Nephron (organoid): ENCODE measurements at regions not wholly inside any gene's neighbourhood (a gene's known extent, or its start where the extent isn't known, plus 50 kb on each side); places are given as distances from the start of the nearest gene placed in this dataset.
A peak's percentile ranks its signal among the peaks of the same experiment; 100 is the strongest.

Source experiments
- H3K27ac Mint-ChIP-seq, 3 experiments: 2 replicates each; pipeline ENCODE4 v1.8.0; 2020; ENCODE audit warnings: mixed read lengths in 3 of 3, mild to moderate bottlenecking in 2 of 3, moderate library complexity in 1 of 3
- H3K27me3 Mint-ChIP-seq: 2 replicates; pipeline ENCODE4 v1.8.0; 2021; ENCODE audit warnings: low read depth, mild to moderate bottlenecking, moderate library complexity, mixed read lengths
- H3K36me3 Mint-ChIP-seq: 2 replicates; pipeline ENCODE4 v1.8.0; 2020; ENCODE audit warnings: low read depth, mixed read lengths
- H3K4me1 Mint-ChIP-seq: 2 replicates; pipeline ENCODE4 v1.8.0; 2020; ENCODE audit warnings: mixed read lengths
- H3K4me3 Mint-ChIP-seq, 3 experiments: 2 replicates each; pipeline ENCODE4 v1.8.0; 2020; ENCODE audit warnings: mild to moderate bottlenecking in 3 of 3, mixed read lengths in 3 of 3, moderate library complexity in 2 of 3
- H3K9me3 Mint-ChIP-seq: 2 replicates; pipeline ENCODE4 v1.8.0; 2020; ENCODE audit warnings: mixed read lengths
- TF ChIP-seq, protein P1 (sequence below), 3 experiments: fragments of 200-600 bp; sonication (generic); IDR thresholded peaks; one replicate each; pipeline ENCODE4 v1.5.0; 2021; ENCODE audit warnings: antibody characterized with exemption in 3 of 3; ENCODE audit not compliant: unreplicated experiment in 3 of 3

DNA sequence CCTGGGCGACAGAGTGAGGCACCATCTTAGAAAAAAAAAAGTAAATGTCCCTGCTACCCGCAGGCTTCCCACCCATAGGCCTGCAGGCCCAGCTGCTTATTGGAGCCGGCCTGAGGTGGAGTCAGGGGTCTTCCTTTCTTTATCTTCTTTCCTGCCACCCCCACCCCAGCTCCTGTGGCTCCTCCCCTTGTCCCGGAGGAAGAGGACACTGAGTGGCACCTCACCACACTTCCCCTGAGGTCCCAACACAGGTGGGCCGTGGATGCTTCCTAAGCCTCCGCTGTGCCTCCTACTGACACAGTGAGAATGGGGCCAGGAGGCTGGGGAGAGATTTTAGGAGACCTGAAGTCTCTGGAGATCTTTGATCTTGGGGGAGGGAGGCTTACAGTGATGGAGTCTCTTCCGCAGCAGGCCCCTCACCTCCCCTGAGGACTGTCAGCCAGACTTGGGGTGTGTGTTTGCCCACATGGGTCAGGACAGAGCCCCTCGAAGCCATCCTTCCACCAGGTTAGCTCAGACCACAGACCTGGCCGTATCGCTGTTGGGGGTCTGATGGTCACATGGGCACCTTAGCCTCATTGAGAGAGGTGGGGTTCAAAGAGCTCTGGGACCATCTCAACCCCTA lies 135.4 kb upstream of the IER5L start:
- Mint-ChIP-seq H3K4me3 (no peak overlapping the region), H3K27ac (peak overlapping the region in 2 of 3 experiments; percentile 92 to 95)
- TF ChIP-seq, protein P1, sequence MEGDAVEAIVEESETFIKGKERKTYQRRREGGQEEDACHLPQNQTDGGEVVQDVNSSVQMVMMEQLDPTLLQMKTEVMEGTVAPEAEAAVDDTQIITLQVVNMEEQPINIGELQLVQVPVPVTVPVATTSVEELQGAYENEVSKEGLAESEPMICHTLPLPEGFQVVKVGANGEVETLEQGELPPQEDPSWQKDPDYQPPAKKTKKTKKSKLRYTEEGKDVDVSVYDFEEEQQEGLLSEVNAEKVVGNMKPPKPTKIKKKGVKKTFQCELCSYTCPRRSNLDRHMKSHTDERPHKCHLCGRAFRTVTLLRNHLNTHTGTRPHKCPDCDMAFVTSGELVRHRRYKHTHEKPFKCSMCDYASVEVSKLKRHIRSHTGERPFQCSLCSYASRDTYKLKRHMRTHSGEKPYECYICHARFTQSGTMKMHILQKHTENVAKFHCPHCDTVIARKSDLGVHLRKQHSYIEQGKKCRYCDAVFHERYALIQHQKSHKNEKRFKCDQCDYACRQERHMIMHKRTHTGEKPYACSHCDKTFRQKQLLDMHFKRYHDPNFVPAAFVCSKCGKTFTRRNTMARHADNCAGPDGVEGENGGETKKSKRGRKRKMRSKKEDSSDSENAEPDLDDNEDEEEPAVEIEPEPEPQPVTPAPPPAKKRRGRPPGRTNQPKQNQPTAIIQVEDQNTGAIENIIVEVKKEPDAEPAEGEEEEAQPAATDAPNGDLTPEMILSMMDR (IDR thresholded peaks at IDR 0.05; ENCODE audit: unreplicated experiment in 3 of 3): no peak

DNA sequence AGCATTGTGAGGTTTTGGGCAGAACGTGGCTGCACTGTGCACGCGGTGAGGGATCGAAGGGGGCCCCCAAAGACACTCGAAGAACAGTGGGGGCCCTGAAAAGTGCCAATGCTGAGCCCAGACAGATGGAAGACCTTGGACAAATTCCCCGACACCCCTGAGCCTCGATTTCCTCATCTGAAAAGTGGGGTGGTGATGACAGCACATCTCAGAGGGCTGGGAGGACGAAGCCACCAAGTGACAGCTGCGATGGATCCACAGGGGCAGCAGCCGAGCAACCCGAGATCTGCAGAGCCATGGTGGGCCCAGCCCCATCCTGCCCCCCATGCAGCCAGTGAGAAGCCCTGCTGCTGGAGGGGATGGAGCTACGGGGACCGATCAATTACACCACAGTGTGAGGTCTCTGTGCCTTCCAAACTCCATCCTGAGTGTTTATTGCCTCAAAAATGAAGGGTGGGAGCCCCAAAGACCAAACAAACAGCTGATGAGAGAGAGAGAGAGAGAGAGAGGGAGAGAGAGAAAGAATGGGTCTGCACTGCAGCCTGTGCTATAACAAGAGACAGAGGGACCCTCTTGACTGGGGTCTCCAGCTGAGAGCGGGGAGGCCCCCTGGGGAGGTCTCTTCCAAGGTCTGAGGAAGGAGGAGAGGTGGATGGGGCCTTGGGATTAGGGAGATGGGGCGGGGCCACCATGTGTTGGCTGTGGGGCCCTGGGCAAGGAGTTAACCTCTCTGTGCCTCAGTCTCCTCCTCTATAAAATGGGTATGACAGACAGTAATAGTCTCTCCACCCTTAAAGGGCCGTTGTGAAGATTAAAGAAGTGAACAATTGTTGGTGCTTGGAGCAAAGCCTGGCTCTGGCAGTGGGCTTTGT lies 134.4 kb upstream of the IER5L start:
- Mint-ChIP-seq H3K27me3 (peaks cover 11% of the 10 kb centered on the region), H3K27ac (peak overlapping the region in 1 of 3 experiments; percentile 53), H3K4me1 (peaks cover 38% of the 10 kb centered on the region), H3K9me3 (peaks cover 3% of the 10 kb centered on the region), H3K4me3 (no peak overlapping the region), H3K36me3 (no peaks in the 10 kb centered on the region)
- TF ChIP-seq, protein P1 (IDR thresholded peaks at IDR 0.05; ENCODE audit: unreplicated experiment in 3 of 3): no peak

More for the DNA sequence above, 135.4 kb upstream of the IER5L start:
- Mint-ChIP-seq H3K27me3 (peaks cover 11% of the 10 kb centered on the region), H3K36me3 (no peaks in the 10 kb centered on the region), H3K4me1 (peaks cover 48% of the 10 kb centered on the region), H3K9me3 (peaks cover 3% of the 10 kb centered on the region)

DNA sequence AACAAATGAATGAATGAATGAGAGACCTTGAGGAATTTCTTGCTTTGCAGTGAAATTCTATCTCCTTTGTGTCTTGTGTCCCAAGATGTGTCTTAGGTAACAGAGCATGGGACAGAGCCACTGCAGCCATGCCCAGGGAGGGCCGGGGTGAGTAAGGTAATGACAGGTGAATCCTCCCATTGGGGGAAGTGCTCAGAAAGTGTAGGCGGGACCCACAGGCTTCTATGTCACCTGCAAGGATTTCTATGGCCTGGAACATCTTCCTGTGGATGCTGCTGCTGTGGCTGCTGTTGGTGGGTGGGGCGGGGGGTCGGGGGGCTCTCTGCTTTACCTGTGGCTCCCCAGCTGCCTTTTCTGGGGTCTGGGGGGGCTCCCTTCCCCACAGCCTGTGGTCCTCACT lies 133.6 kb upstream of the IER5L start:
- peaks cover 3% of the 10 kb centered on the region for H3K9me3 Mint-ChIP-seq
- H3K27ac Mint-ChIP-seq: no peak overlapping the region
- peaks cover 17% of the 10 kb centered on the region for H3K27me3 Mint-ChIP-seq
- no peaks in the 10 kb centered on the region for H3K36me3 Mint-ChIP-seq
- peaks cover 30% of the 10 kb centered on the region for H3K4me1 Mint-ChIP-seq
- H3K4me3 Mint-ChIP-seq: no peak overlapping the region
- TF ChIP-seq, protein P1 (IDR thresholded peaks at IDR 0.05; ENCODE audit: unreplicated experiment in 3 of 3): no peak

DNA sequence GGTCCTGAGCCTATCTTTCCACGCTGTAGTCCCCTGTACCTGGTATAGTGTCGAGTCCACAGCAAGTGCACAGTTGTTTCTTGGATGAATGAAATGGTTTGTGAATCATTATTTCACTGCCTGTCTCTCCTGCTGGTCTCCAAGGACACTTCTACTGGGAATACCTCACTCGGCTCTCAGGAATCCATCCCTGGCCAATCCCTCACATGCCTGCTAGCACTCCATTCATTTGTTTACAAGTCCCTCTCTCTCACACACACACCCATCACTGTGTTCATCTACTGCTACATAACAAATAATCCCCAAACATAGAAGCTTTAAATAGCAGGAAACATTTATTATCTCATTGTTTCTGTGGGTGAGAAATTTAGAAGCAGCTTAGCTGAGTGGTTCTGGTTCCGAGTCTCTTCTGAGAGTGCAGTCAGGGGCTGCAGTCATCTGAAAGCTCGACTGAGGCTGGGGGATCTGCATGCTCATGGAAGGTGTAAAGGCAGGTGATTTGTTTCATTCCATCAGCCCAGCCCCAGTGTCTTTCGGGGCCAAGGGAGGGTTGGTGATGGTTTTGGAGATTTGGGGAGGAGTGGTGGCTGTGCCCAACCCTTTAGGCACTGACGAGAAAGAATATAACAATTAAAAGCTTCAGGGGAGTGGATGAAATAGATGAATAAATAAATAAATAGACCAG lies 132.7 kb upstream of the IER5L start:
- peaks cover 15% of the 10 kb centered on the region for H3K27me3 Mint-ChIP-seq
- H3K36me3 Mint-ChIP-seq: no peaks in the 10 kb centered on the region
- H3K9me3 Mint-ChIP-seq: peaks cover 3% of the 10 kb centered on the region
- TF ChIP-seq, protein P1 (IDR thresholded peaks at IDR 0.05; ENCODE audit: unreplicated experiment in 3 of 3): no peak
- peak overlapping the region in 1 of 3 experiments; percentile 1 for H3K27ac Mint-ChIP-seq
- no peak overlapping the region for H3K4me3 Mint-ChIP-seq
- peaks cover 21% of the 10 kb centered on the region for H3K4me1 Mint-ChIP-seq

DNA sequence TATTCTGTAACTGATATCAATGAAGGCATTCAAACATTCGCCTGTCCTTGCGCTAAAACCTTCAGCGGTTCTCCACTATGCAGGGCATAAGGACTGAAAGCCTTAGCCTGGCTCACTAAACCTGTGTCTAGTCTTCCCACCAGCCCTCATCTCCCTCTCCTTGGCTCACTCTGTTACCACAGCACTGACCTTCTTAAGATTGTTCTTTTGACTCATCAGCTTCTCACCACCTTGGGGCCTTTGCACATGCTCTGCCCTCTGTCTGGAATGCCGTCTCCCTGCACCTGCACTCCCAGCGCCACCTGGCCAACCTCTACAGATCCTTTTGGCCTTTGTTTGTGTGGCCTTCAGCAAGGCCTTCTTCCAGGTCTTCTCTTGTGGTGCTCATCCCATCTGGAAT lies 131.8 kb upstream of the IER5L start:
- Mint-ChIP-seq H3K36me3 (no peaks in the 10 kb centered on the region), H3K27me3 (peaks cover 15% of the 10 kb centered on the region), H3K4me1 (peaks cover 19% of the 10 kb centered on the region), H3K4me3 (no peak overlapping the region), H3K27ac (no peak overlapping the region), H3K9me3 (peaks cover 3% of the 10 kb centered on the region)
- TF ChIP-seq, protein P1 (IDR thresholded peaks at IDR 0.05; ENCODE audit: unreplicated experiment in 3 of 3): no peak
